ENCODE measurements at regions not wholly inside any gene's neighbourhood (a gene's known extent, or its start where the extent isn't known, plus 50 kb on each side); places are given as distances from the start of the nearest gene placed in this dataset.

DNA sequence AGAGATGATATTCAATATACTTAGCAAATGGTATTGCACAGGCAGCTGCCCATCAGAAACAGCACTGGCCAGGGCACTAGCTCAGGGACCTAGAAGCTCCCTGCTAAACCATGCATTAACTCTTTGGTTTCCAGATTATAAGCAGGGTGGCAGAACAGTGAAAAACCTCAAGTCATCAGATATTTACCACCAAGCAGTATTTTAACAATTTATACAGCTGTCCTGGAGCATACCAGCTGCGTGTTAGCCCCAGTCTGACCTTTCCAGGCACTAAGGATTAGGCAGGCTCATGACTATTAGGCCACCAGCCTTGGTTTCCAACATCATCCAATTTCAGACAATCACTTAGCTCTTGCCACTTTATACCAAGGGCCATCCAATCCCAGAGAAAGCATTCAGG is 326.5 kb downstream of the CAAP1 start:
- Mint-ChIP-seq H3K27ac (ENCODE audit: unreplicated experiment) (no peak overlapping the region), H3K36me3 (ENCODE audit: low read depth) (no peaks in the 10 kb centered on the region), H3K4me1 (ENCODE audit: low read depth) (no peaks in the 10 kb centered on the region), H3K27me3 (ENCODE audit: low read depth) (peaks cover 3% of the 10 kb centered on the region), H3K4me3 (ENCODE audit: unreplicated experiment) (no peak overlapping the region), H3K9me3 (ENCODE audit: low read depth) (no peaks in the 10 kb centered on the region)
- no peak for DNase-seq (ENCODE audit: low spot score)
- TF ChIP-seq, protein P1, sequence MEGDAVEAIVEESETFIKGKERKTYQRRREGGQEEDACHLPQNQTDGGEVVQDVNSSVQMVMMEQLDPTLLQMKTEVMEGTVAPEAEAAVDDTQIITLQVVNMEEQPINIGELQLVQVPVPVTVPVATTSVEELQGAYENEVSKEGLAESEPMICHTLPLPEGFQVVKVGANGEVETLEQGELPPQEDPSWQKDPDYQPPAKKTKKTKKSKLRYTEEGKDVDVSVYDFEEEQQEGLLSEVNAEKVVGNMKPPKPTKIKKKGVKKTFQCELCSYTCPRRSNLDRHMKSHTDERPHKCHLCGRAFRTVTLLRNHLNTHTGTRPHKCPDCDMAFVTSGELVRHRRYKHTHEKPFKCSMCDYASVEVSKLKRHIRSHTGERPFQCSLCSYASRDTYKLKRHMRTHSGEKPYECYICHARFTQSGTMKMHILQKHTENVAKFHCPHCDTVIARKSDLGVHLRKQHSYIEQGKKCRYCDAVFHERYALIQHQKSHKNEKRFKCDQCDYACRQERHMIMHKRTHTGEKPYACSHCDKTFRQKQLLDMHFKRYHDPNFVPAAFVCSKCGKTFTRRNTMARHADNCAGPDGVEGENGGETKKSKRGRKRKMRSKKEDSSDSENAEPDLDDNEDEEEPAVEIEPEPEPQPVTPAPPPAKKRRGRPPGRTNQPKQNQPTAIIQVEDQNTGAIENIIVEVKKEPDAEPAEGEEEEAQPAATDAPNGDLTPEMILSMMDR (IDR thresholded peaks at IDR 0.05), result no peak

DNA sequence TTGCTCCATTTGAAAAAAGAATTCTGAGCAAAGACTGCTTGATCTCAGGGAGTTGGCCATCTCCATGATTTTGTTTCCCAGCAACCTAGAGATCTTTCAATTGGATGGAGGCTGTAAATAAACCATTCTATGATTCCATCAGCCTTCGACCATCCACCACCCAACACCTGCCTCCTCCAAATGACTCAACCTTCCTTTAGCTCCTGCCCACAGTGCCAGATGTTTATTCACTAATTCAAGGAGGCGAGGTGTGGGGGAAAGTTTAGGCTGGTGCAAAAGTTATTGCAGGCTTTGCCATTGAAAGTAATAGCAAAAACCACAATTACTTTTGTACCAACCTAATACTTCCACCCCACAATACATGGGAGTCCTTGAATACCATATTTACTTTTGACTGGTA is 327.5 kb downstream of the CAAP1 start:
- peaks cover 3% of the 10 kb centered on the region for H3K27me3 Mint-ChIP-seq (ENCODE audit: low read depth)
- no peak overlapping the region for H3K27ac Mint-ChIP-seq (ENCODE audit: unreplicated experiment)
- no peak for DNase-seq (ENCODE audit: low spot score)
- no peaks in the 10 kb centered on the region for H3K36me3 Mint-ChIP-seq (ENCODE audit: low read depth)
- H3K4me1 Mint-ChIP-seq (ENCODE audit: low read depth), result no peaks in the 10 kb centered on the region
- TF ChIP-seq, protein P1 (IDR thresholded peaks at IDR 0.05), result no peak
- no peaks in the 10 kb centered on the region for H3K9me3 Mint-ChIP-seq (ENCODE audit: low read depth)
- no peak overlapping the region for H3K4me3 Mint-ChIP-seq (ENCODE audit: unreplicated experiment)

DNA sequence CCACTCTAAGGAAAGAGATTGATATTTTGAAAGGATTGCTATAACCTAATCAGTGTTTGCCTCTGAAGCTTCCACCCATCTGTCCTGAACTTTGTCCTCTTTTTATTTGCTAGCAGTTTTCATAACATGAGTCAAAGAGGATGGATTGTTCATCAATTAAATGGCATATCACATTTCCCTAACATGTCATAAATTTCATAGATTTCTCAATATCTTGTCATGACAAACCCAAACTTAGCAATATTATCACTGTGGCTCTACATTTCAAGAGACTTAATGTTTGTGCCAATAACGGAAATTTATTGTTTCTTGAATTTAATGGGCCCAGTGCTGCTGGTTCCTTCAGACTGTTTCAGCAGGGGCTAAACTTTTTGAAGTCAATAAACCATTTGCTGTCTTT is 330.3 kb downstream of the CAAP1 start:
- no peak for DNase-seq (ENCODE audit: low spot score)
- Mint-ChIP-seq H3K9me3 (ENCODE audit: low read depth) (no peaks in the 10 kb centered on the region), H3K4me1 (ENCODE audit: low read depth) (no peaks in the 10 kb centered on the region), H3K36me3 (ENCODE audit: low read depth) (no peaks in the 10 kb centered on the region), H3K27me3 (ENCODE audit: low read depth) (peaks cover 2% of the 10 kb centered on the region), H3K27ac (ENCODE audit: unreplicated experiment) (no peak overlapping the region), H3K4me3 (ENCODE audit: unreplicated experiment) (no peak overlapping the region)
- TF ChIP-seq, protein P1 (IDR thresholded peaks at IDR 0.05), result no peak

DNA sequence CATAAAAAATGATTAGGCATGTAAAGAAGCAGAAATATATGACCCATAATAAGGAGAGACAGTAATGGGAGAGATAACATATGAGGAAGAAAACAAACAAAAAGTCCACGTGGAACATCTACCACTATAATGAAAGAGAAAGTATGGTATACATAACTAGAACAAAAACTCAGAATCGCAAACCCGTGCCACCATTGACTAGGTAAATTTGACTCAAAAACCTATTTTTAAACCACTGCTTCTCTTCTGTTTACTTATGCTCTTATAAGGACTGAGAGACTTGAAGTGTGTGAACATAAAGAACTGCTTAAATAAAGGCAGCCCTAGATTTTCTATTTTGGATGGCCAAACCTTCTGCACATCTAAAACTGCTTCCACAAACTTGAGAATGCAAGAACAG is 330.7 kb downstream of the CAAP1 start:
- Mint-ChIP-seq H3K4me3 (ENCODE audit: unreplicated experiment) (no peak overlapping the region), H3K4me1 (ENCODE audit: low read depth) (no peaks in the 10 kb centered on the region), H3K27me3 (ENCODE audit: low read depth) (peaks cover 2% of the 10 kb centered on the region), H3K36me3 (ENCODE audit: low read depth) (no peaks in the 10 kb centered on the region), H3K9me3 (ENCODE audit: low read depth) (no peaks in the 10 kb centered on the region), H3K27ac (ENCODE audit: unreplicated experiment) (no peak overlapping the region)
- no peak for DNase-seq (ENCODE audit: low spot score)
- TF ChIP-seq, protein P1 (IDR thresholded peaks at IDR 0.05), result no peak

DNA sequence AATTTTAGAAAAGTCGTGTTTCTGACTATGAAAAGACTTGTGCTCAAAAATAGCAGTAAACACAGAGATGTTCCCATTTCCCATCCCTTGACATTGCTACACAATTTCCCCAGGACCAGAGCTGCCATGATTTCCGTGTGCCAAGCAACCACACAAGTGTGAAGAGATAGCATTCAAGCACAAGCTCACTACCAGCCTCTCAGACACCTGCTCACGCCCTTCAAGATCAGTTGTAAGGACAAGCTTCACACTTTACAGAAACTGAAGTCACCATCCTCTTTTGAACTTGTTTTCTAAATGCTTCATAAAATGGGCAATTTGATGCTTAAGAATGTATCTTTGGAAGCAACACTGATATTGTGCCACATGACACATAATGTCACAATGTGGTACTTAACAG is 333.1 kb downstream of the CAAP1 start:
- Mint-ChIP-seq H3K27ac (ENCODE audit: unreplicated experiment) (no peak overlapping the region), H3K27me3 (ENCODE audit: low read depth) (peaks cover 2% of the 10 kb centered on the region), H3K9me3 (ENCODE audit: low read depth) (no peaks in the 10 kb centered on the region), H3K4me3 (ENCODE audit: unreplicated experiment) (no peak overlapping the region), H3K4me1 (ENCODE audit: low read depth) (no peaks in the 10 kb centered on the region), H3K36me3 (ENCODE audit: low read depth) (no peaks in the 10 kb centered on the region)
- no peak for DNase-seq (ENCODE audit: low spot score)
- TF ChIP-seq, protein P1 (IDR thresholded peaks at IDR 0.05), result no peak
